DMS 273 treated with DMSO at 0.1 percent for 48 hours (cell line): ENCODE measurements at regions not wholly inside any gene's neighbourhood (a gene's known extent, or its start where the extent isn't known, plus 50 kb on each side); places are given as distances from the start of the nearest gene placed in this dataset.
"Not testable (repeated sequence)": the region's sequence is repeated elsewhere in the genome, so short reads cannot be mapped to it uniquely, and the experiment has no call there.

ENCODE experiments used
- DNase-seq: peaks from one replicate; lab custom pipeline; 2025; lab: John Stamatoyannopoulos, UW

- DNase-seq, result no peak
Observed at GRCh38 chr10:3932597-3933375, 147.8 kb upstream of the KLF6 start.

- no peak for DNase-seq
Observed at GRCh38 chr10:3931901-3932300, 146.9 kb upstream of the KLF6 start.

- DNase-seq, result no peak
Observed at GRCh38 chr10:3931224-3931623, 146.2 kb upstream of the KLF6 start.

- DNase-seq, result no peak
Observed at GRCh38 chr10:3928569-3928968, 143.6 kb upstream of the KLF6 start.

- no peak for DNase-seq
Observed at GRCh38 chr10:3928078-3928477, 143.1 kb upstream of the KLF6 start.

- no peak for DNase-seq
Observed at GRCh38 chr10:3926675-3927525, 141.9 kb upstream of the KLF6 start.

GRCh38 chr10:3926258-3926657 lies 141.2 kb upstream of the KLF6 start:
- no peak for DNase-seq

GRCh38 chr10:3925184-3925583 lies 140.2 kb upstream of the KLF6 start:
- no peak for DNase-seq

- DNase-seq, result no peak
Observed at GRCh38 chr10:3924344-3924743, 139.3 kb upstream of the KLF6 start.

GRCh38 chr10:3923033-3923432 lies 138.0 kb upstream of the KLF6 start:
- DNase-seq, result no peak

- DNase-seq, result no peak
Observed at GRCh38 chr10:3919709-3920308, 134.8 kb upstream of the KLF6 start.

GRCh38 chr10:3917392-3917791 lies 132.4 kb upstream of the KLF6 start:
- not testable (repeated sequence) for DNase-seq

- no peak for DNase-seq
Observed at GRCh38 chr10:3914733-3915132, 129.7 kb upstream of the KLF6 start.

GRCh38 chr10:3911713-3912442 lies 126.9 kb upstream of the KLF6 start:
- DNase-seq, result no peak

GRCh38 chr10:3911241-3911640 lies 126.2 kb upstream of the KLF6 start:
- DNase-seq, result no peak

- no peak for DNase-seq
Observed at GRCh38 chr10:3909339-3909738, 124.3 kb upstream of the KLF6 start.

GRCh38 chr10:3908183-3908582 lies 123.2 kb upstream of the KLF6 start:
- no peak for DNase-seq

GRCh38 chr10:3907514-3907913 lies 122.5 kb upstream of the KLF6 start:
- no peak for DNase-seq

- DNase-seq, result no peak
Observed at GRCh38 chr10:3906511-3907111, 121.6 kb upstream of the KLF6 start.

- DNase-seq, result no peak
Observed at GRCh38 chr10:3904419-3904960, 119.5 kb upstream of the KLF6 start.

- DNase-seq, result no peak
Observed at GRCh38 chr10:3902809-3903410, 117.9 kb upstream of the KLF6 start.
